ENCODE measurements at regions not wholly inside any gene's neighbourhood (a gene's known extent, or its start where the extent isn't known, plus 50 kb on each side); places are given as distances from the start of the nearest gene placed in this dataset.

GRCh38 chr6:166068768-166069167 is 98.9 kb downstream of the TBXT start:
- no peak overlapping the region for H3K9ac ChIP-seq (ENCODE audit: low read length)
- no peaks in the 10 kb centered on the region for H3K79me2 ChIP-seq (ENCODE audit: insufficient read depth, low read length)
- H3K36me3 ChIP-seq (ENCODE audit: low read length): no peaks in the 10 kb centered on the region
- no peak overlapping the region for H3K4me2 ChIP-seq (ENCODE audit: low read depth, low read length, poor library complexity, severe bottlenecking)
- H2AFZ ChIP-seq (ENCODE audit: low read depth, low read length, severe bottlenecking): no peak overlapping the region
- TF ChIP-seq EZH2phosphoT487 (conservative IDR thresholded peaks at IDR 0.05; ENCODE audit: low read length) (no peak), CTCF (IDR thresholded peaks at IDR 0.05; ENCODE audit: insufficient read depth, low read length, poor library complexity, severe bottlenecking) (no peak)
- H4K20me1 ChIP-seq (ENCODE audit: low read depth, low read length): no peaks in the 10 kb centered on the region
- no peak overlapping the region for H3K27ac ChIP-seq (ENCODE audit: low read depth, low read length)
- no peaks in the 10 kb centered on the region for H3K9me3 ChIP-seq (ENCODE audit: insufficient read depth, low read length)
- 0 out of 2 replicates have a peak, but pooled peaks cover 3% of the 10 kb centered on the region for H3K27me3 ChIP-seq (ENCODE audit: low read length)
- no peaks in the 10 kb centered on the region for H3F3A ChIP-seq (ENCODE audit: insufficient read depth)
- H3K4me3 ChIP-seq (ENCODE audit: insufficient read depth, low read length, poor library complexity, severe bottlenecking): no peak overlapping the region
- H3K9me2 ChIP-seq (replicated peaks; ENCODE audit: insufficient read depth, low read length): no peaks in the 10 kb centered on the region

GRCh38 chr6:166058064-166058739 is 109.4 kb downstream of the TBXT start:
- Histone ChIP-seq H4K20me1 (ENCODE audit: low read depth, low read length) (no peaks in the 10 kb centered on the region), H3K4me2 (ENCODE audit: low read depth, low read length, poor library complexity, severe bottlenecking) (no peak overlapping the region), H3K9me2 (replicated peaks; ENCODE audit: insufficient read depth, low read length) (no peaks in the 10 kb centered on the region), H2AFZ (ENCODE audit: low read depth, low read length, severe bottlenecking) (no peak overlapping the region), H3K36me3 (ENCODE audit: low read length) (no peaks in the 10 kb centered on the region), H3K27me3 (ENCODE audit: low read length) (no peaks in the 10 kb centered on the region), H3K4me3 (ENCODE audit: insufficient read depth, low read length, poor library complexity, severe bottlenecking) (no peak overlapping the region), H3K9ac (ENCODE audit: low read length) (no peak overlapping the region), H3K79me2 (ENCODE audit: insufficient read depth, low read length) (no peaks in the 10 kb centered on the region), H3F3A (ENCODE audit: insufficient read depth) (no peaks in the 10 kb centered on the region), H3K9me3 (ENCODE audit: insufficient read depth, low read length) (peaks cover 8% of the 10 kb centered on the region; the same call in 1 of the 2 replicates), H3K27ac (ENCODE audit: low read depth, low read length) (no peak overlapping the region)
- TF ChIP-seq EZH2phosphoT487 (conservative IDR thresholded peaks at IDR 0.05; ENCODE audit: low read length) (no peak), CTCF (IDR thresholded peaks at IDR 0.05; ENCODE audit: insufficient read depth, low read length, poor library complexity, severe bottlenecking) (no peak)

- no peak overlapping the region for H2AFZ ChIP-seq (ENCODE audit: low read depth, low read length, severe bottlenecking)
- H3K9ac ChIP-seq (ENCODE audit: low read length): no peak overlapping the region
- no peaks in the 10 kb centered on the region for H3K27me3 ChIP-seq (ENCODE audit: low read length)
- no peaks in the 10 kb centered on the region for H3F3A ChIP-seq (ENCODE audit: insufficient read depth)
- TF ChIP-seq EZH2phosphoT487 (conservative IDR thresholded peaks at IDR 0.05; ENCODE audit: low read length) (no peak), CTCF (IDR thresholded peaks at IDR 0.05; ENCODE audit: insufficient read depth, low read length, poor library complexity, severe bottlenecking) (no peak)
- H3K79me2 ChIP-seq (ENCODE audit: insufficient read depth, low read length): no peaks in the 10 kb centered on the region
- H3K4me2 ChIP-seq (ENCODE audit: low read depth, low read length, poor library complexity, severe bottlenecking): no peak overlapping the region
- H4K20me1 ChIP-seq (ENCODE audit: low read depth, low read length): no peaks in the 10 kb centered on the region
- no peak overlapping the region for H3K27ac ChIP-seq (ENCODE audit: low read depth, low read length)
- H3K4me3 ChIP-seq (ENCODE audit: insufficient read depth, low read length, poor library complexity, severe bottlenecking): no peak overlapping the region
- H3K9me2 ChIP-seq (replicated peaks; ENCODE audit: insufficient read depth, low read length): no peaks in the 10 kb centered on the region
- H3K36me3 ChIP-seq (ENCODE audit: low read length): no peaks in the 10 kb centered on the region
- peaks cover 8% of the 10 kb centered on the region; the same call in 1 of the 2 replicates for H3K9me3 ChIP-seq (ENCODE audit: insufficient read depth, low read length)
These were observed 110.2 kb downstream of the TBXT start for GRCh38 chr6:166057431-166057830.

All from SU-DHL-6 (cell line).